Kidney epithelial cell (primary cell): ENCODE measurements at regions not wholly inside any gene's neighbourhood (a gene's known extent, or its start where the extent isn't known, plus 50 kb on each side); places are given as distances from the start of the nearest gene placed in this dataset.

Experiments used
- DNase-seq: peaks from one replicate; pipeline ENCODE4 v3.0.0-alpha.2; 2010; ENCODE audit warnings: low read depth
- H3K27me3 ChIP-seq: 2 replicates; pipeline ENCODE4 v1.6.0; 2011; ENCODE audit warnings: low read length; ENCODE audit not compliant: control insufficient read depth, insufficient read depth
- H3K36me3 ChIP-seq: 2 replicates; pipeline ENCODE4 v1.5.1; 2011; ENCODE audit warnings: low read length; ENCODE audit not compliant: control insufficient read depth, insufficient read depth
- H3K4me3 ChIP-seq: 2 replicates; pipeline ENCODE4 v1.5.1; 2011; ENCODE audit warnings: low read depth, mild to moderate bottlenecking, control low read depth, low read length
- TF ChIP-seq, protein P1 (sequence below): IDR thresholded peaks from 2 replicates; pipeline ENCODE4 v1.5.1; 2011; ENCODE audit warnings: mild to moderate bottlenecking, moderate library complexity, low read length, control low read depth, inconsistent platforms; ENCODE audit not compliant: insufficient read depth, poor library complexity, severe bottlenecking

DNA sequence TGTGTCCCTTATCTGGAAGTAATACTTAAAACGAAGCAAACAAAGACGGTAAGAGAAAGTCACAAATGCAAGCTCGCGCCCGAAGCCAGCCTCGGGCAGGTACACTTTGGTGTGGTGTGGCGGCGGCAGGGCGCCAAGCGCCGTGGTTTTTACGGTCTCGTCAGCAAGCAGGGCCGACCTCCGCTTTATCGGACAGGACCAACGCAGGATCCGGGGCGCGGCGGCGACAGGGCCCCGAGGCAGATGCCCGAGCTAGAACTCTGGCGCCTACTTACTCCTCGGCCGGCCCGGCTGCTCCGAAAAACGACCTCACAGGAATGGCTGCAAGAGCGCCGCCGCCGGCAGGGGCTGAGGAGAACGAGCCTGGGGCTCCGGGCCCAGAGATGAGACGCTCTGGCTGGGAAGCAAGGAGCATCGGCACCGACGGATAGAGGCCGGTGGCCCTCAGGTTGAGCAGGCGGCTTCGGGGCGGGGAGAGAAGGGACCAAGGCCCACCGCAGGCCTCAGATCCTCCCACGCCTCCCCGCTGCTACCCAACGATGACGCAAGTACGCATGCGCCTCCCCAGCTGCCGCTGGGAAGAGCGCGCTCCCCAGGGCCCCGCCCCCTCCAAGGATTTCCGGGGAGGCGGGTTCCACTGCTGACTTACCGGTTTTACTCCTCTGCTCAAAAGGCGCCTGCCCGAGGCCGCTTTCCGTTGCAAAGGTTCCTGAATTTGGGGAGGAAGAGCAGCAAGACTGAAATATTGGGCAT lies 60.6 kb downstream of the FAM217A start:
- Histone ChIP-seq H3K36me3 (no peaks in the 10 kb centered on the region), H3K4me3 (peak overlapping the region; percentile 61), H3K27me3 (no peaks in the 10 kb centered on the region)
- peak; percentile 79 for DNase-seq
- TF ChIP-seq, protein P1, sequence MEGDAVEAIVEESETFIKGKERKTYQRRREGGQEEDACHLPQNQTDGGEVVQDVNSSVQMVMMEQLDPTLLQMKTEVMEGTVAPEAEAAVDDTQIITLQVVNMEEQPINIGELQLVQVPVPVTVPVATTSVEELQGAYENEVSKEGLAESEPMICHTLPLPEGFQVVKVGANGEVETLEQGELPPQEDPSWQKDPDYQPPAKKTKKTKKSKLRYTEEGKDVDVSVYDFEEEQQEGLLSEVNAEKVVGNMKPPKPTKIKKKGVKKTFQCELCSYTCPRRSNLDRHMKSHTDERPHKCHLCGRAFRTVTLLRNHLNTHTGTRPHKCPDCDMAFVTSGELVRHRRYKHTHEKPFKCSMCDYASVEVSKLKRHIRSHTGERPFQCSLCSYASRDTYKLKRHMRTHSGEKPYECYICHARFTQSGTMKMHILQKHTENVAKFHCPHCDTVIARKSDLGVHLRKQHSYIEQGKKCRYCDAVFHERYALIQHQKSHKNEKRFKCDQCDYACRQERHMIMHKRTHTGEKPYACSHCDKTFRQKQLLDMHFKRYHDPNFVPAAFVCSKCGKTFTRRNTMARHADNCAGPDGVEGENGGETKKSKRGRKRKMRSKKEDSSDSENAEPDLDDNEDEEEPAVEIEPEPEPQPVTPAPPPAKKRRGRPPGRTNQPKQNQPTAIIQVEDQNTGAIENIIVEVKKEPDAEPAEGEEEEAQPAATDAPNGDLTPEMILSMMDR: peak; percentile 52
